ENCODE measurements at regions not wholly inside any gene's neighbourhood (a gene's known extent, or its start where the extent isn't known, plus 50 kb on each side); places are given as distances from the start of the nearest gene placed in this dataset.

- TF ChIP-seq POLR2AphosphoS5 (IDR thresholded peaks at IDR 0.05; ENCODE audit: low read depth) (no peak), REST (IDR thresholded peaks at IDR 0.05; ENCODE audit: insufficient replicate concordance, low read depth) (no peak), CTCF (IDR thresholded peaks at IDR 0.05; ENCODE audit: insufficient read depth, low read length) (no peak), GABPA (IDR thresholded peaks at IDR 0.05; ENCODE audit: low read depth) (no peak), SPI1 (IDR thresholded peaks at IDR 0.05; ENCODE audit: borderline replicate concordance, low read depth) (no peak)
- no peak for DNase-seq (ENCODE audit: low read depth in 1 of 2, low spot score in 1 of 2)
- H3K27ac ChIP-seq (replicated peaks): no peak overlapping the region
- peaks cover 3% of the 10 kb centered on the region for H3K27me3 ChIP-seq (ENCODE audit: insufficient read depth, poor library complexity, severe bottlenecking)
- no peak overlapping the region for H3K4me3 ChIP-seq (replicated peaks; ENCODE audit: insufficient read depth, low read length)
These were observed 129.2 kb upstream of the USP15 start for GRCh38 chr12:62130834-62131552.

GRCh38 chr12:62133440-62133839 lies 126.8 kb upstream of the USP15 start:
- H3K4me3 ChIP-seq (replicated peaks; ENCODE audit: insufficient read depth, low read length): no peak overlapping the region
- H3K27ac ChIP-seq (replicated peaks): no peak overlapping the region
- peaks cover 6% of the 10 kb centered on the region for H3K27me3 ChIP-seq (ENCODE audit: insufficient read depth, poor library complexity, severe bottlenecking)
- no peak for DNase-seq (ENCODE audit: low read depth in 1 of 2, low spot score in 1 of 2)
- TF ChIP-seq REST (IDR thresholded peaks at IDR 0.05; ENCODE audit: insufficient replicate concordance, low read depth) (no peak), GABPA (IDR thresholded peaks at IDR 0.05; ENCODE audit: low read depth) (no peak), CTCF (IDR thresholded peaks at IDR 0.05; ENCODE audit: insufficient read depth, low read length) (no peak), SPI1 (IDR thresholded peaks at IDR 0.05; ENCODE audit: borderline replicate concordance, low read depth) (no peak), POLR2AphosphoS5 (IDR thresholded peaks at IDR 0.05; ENCODE audit: low read depth) (no peak)

- no peak for TF ChIP-seq REST (IDR thresholded peaks at IDR 0.05; ENCODE audit: insufficient replicate concordance, low read depth)
- TF ChIP-seq SPI1 (IDR thresholded peaks at IDR 0.05; ENCODE audit: borderline replicate concordance, low read depth): no peak
- TF ChIP-seq GABPA (IDR thresholded peaks at IDR 0.05; ENCODE audit: low read depth): no peak
- no peak for TF ChIP-seq POLR2AphosphoS5 (IDR thresholded peaks at IDR 0.05; ENCODE audit: low read depth)
- TF ChIP-seq CTCF (IDR thresholded peaks at IDR 0.05; ENCODE audit: insufficient read depth, low read length): no peak
- no peak for DNase-seq (ENCODE audit: low read depth in 1 of 2, low spot score in 1 of 2)
- Histone ChIP-seq H3K27ac (replicated peaks) (no peak overlapping the region), H3K4me3 (replicated peaks; ENCODE audit: insufficient read depth, low read length) (no peak overlapping the region), H3K27me3 (ENCODE audit: insufficient read depth, poor library complexity, severe bottlenecking) (peaks cover 6% of the 10 kb centered on the region)
These were observed 124.5 kb upstream of the USP15 start for GRCh38 chr12:62135553-62136200.
